OCI-LY1 (cell line): ENCODE measurements at regions not wholly inside any gene's neighbourhood (a gene's known extent, or its start where the extent isn't known, plus 50 kb on each side); places are given as distances from the start of the nearest gene placed in this dataset.

Experiments
- CTCF ChIP-seq: fragments of 200-600 bp; sonication (generic), shearing (Covaris generic); IDR thresholded peaks from 2 replicates; pipeline ENCODE4 v1.5.1; 2017; ENCODE audit warnings: mild to moderate bottlenecking, antibody characterized with exemption, low read length, moderate library complexity, mixed read lengths
- EZH2 ChIP-seq: fragments of 200-600 bp; sonication (generic), shearing (Covaris generic); IDR thresholded peaks from 2 replicates; pipeline ENCODE4 v1.8.0; 2017; ENCODE audit warnings: borderline replicate concordance, mixed run types, mild to moderate bottlenecking, antibody characterized with exemption, low read length, moderate library complexity, mixed read lengths

DNA sequence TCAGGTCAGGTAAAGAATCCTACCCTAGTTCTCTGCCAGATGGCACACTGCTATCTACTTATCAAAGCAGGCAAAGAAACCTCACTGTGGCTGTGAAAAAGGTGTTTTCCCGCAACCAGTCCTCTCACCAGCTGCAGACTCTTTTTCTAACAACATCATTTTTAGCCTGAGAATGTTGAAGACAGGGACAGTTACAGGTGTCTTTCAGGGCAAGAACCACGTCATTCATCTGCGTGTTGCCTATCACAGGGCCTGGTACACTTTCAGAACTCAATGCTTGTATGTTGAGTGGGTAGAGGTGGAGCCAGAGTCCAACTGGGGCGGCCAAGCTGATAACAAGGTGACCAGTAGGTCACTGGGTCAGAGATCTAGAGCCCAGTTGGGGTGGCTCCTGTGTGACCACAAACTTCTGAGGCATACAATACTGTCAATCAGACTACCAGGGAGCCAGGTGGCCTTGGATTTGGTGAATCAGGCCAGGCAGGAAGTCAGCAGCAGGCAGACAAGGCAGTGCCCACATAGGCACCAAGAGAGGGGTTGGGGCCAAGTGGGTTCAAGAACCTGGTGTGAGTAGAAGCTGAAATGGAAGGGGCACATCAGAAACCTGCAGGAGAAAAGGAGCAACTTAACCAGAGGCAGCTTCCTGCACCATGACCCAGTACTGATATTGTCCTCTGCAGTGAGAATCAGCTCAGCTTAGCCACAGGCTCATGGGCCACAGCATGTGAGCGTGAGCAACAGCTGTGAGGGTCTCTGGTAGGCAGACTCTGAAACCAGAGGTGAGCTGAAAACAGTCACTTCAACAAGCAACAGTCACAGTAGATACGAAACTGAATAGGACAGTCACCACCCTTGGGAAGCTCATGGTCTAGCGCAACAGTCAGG is 123.6 kb downstream of the DTL start:
- TF ChIP-seq CTCF (no peak), EZH2 (no peak)
